ENCODE measurements at regions not wholly inside any gene's neighbourhood (a gene's known extent, or its start where the extent isn't known, plus 50 kb on each side); places are given as distances from the start of the nearest gene placed in this dataset.

DNA sequence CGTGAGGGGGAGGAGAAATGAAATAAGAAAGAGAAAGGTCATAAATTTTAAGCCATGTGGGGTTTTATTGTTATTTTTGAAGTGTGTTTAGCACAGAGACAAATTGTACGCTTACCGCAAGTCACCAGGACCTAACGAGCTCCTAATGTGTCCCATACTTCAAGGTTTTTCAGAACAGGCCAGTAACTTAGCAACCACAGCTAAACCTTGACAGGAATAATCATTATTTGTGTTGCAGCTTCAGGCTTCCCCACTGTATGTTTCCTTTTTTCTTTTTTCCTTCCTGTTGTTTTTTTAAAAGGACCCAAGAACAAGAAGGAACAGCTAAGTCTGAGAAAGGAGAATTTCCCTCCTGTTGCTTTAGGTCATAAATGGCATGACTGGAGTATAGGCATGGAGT lies 160.8 kb downstream of the TUSC7 start:
- H3K4me1 Mint-ChIP-seq = no peaks in the 10 kb centered on the region
- H3K27me3 Mint-ChIP-seq = no peaks in the 10 kb centered on the region
- no peak overlapping the region for H3K27ac Mint-ChIP-seq
- H3K36me3 Mint-ChIP-seq = no peaks in the 10 kb centered on the region
- peaks cover 3% of the 10 kb centered on the region for H3K9me3 Mint-ChIP-seq
- no peak for DNase-seq
- no peak for ATAC-seq (ENCODE audit: low read depth)
- H3K4me3 Mint-ChIP-seq = no peak overlapping the region
- POLR2A ChIA-PET = no interaction called here

DNA sequence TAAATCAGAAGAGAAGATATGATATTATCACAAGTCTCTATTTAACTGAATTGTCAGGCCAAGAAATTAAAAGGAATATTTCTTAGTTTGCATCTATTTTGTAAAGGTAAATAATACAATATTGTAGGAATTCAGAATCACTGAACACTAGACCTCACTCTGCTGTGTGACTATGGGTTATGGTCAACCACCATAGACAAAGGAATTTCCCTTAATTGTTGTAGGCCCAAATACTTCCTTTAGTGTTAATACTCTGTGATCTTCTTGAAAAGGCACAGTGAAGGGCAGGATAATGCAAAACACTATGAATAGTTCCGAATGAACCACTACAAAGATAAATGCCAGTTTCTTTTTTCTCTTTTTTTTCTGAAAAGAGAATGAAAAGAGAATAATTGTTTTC lies 162.3 kb downstream of the TUSC7 start:
- H3K4me1 Mint-ChIP-seq = no peaks in the 10 kb centered on the region
- H3K27me3 Mint-ChIP-seq = no peaks in the 10 kb centered on the region
- peaks cover 3% of the 10 kb centered on the region for H3K9me3 Mint-ChIP-seq
- POLR2A ChIA-PET = no interaction called here
- H3K27ac Mint-ChIP-seq = no peak overlapping the region
- ATAC-seq (ENCODE audit: low read depth) (no peak), DNase-seq (no peak)
- no peaks in the 10 kb centered on the region for H3K36me3 Mint-ChIP-seq
- H3K4me3 Mint-ChIP-seq = no peak overlapping the region

DNA sequence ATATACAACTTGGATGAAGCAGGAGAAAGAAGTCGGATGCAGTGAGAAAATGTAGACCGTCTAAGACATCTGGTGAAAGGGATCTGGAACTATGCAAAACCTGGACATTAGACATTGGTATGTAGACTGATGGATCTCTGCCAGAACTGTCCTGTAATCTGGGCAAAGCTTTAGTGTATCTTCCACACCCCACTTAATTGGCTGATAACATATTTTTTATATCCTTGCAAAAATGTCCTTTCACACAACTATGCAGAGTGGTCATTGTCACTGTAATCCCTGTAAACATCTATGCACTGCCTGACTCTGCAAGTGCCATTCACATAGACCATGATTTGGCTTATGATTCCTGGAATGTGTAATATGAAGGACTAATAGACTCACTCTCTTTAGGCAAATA lies 163.1 kb downstream of the TUSC7 start:
- no peak for DNase-seq
- Mint-ChIP-seq H3K9me3 (peaks cover 3% of the 10 kb centered on the region), H3K4me3 (no peak overlapping the region), H3K27me3 (no peaks in the 10 kb centered on the region), H3K36me3 (no peaks in the 10 kb centered on the region), H3K27ac (no peak overlapping the region), H3K4me1 (no peaks in the 10 kb centered on the region)
- ATAC-seq (ENCODE audit: low read depth) = no peak
- POLR2A ChIA-PET = no interaction called here

DNA sequence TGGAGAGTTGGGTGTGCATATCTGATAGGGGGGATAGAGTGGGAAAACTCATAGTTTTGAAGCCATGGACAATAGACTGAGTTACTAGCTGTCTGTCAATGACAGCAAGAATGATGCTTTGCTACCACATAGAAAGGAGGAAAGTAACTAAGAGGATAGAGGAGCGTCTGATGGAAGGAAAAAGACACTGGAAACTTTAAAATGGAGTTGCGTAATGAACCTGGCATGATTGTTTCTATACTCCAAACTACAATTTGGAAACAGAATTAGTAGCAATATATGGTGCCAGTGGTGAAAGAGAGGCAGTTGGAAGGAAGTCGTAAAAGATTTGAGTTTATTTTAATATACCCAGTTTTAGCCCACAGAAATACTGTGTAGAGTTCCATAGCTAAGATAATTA lies 163.6 kb downstream of the TUSC7 start:
- ATAC-seq (ENCODE audit: low read depth) (no peak), DNase-seq (no peak)
- H3K27ac Mint-ChIP-seq = no peak overlapping the region
- peaks cover 3% of the 10 kb centered on the region for H3K9me3 Mint-ChIP-seq
- no peak overlapping the region for H3K4me3 Mint-ChIP-seq
- H3K4me1 Mint-ChIP-seq = no peaks in the 10 kb centered on the region
- H3K27me3 Mint-ChIP-seq = no peaks in the 10 kb centered on the region
- H3K36me3 Mint-ChIP-seq = no peaks in the 10 kb centered on the region
- POLR2A ChIA-PET = no interaction called here

DNA sequence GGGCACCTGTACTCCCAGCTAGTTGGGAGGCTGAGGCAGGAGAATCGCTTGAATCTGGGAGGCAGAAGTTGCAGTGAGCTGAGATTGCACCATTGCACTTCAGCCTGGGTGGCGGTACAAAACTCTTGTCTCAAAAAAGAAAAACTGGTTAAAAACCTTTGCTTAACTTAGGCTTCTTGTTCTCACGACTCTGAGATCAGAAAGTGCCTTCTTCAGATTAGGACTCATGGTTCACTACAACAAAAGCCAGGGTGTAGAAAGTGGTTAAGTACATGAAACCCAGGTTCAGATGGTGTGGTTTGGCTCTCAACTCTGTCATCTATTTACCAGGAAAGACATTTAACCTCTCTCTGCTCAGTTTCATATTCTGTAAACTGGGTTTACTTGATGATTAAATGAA lies 168.4 kb downstream of the TUSC7 start:
- Mint-ChIP-seq H3K27me3 (no peaks in the 10 kb centered on the region), H3K27ac (no peak overlapping the region), H3K36me3 (no peaks in the 10 kb centered on the region), H3K4me3 (no peak overlapping the region), H3K9me3 (peaks cover 8% of the 10 kb centered on the region), H3K4me1 (no peaks in the 10 kb centered on the region)
- ATAC-seq (ENCODE audit: low read depth) (no peak), DNase-seq (no peak)
- POLR2A ChIA-PET = no interaction called here

DNA sequence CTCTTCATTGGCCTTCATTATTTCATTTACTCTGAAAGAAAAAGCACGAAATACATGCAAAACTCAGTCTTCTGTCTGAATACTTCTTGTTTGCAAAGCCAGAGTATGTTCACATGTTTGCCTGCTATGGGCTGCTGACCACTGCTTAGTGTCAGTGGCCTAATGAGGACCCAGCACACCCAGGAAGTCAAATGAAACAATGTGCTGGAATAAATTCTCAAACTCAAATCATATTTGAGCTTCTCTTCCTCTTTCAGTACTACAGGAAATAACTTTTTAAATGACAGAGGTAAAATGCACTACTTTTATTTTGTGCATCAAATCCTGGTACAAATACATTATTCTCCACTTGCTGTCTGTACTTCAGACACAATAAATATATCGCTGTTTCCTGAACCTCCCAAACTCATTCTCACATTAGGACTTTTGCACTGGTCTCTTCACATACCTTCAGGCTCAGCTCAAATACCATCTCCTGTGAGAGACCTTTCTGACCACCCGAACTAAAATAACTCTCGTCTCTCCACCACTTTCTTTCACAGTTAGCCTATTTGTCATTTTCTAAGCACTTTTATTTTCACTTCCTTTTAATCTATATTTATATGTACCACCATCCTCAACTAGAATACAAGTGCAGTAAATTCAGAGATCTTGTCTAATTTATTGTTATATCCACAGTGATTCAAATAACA lies 176.8 kb downstream of the TUSC7 start:
- ATAC-seq (ENCODE audit: low read depth) (no peak), DNase-seq (no peak)
- POLR2A ChIA-PET = no interaction called here
- Mint-ChIP-seq H3K36me3 (no peaks in the 10 kb centered on the region), H3K27ac (no peak overlapping the region), H3K9me3 (peaks cover 1% of the 10 kb centered on the region), H3K27me3 (no peaks in the 10 kb centered on the region), H3K4me1 (no peaks in the 10 kb centered on the region), H3K4me3 (no peak overlapping the region)

DNA sequence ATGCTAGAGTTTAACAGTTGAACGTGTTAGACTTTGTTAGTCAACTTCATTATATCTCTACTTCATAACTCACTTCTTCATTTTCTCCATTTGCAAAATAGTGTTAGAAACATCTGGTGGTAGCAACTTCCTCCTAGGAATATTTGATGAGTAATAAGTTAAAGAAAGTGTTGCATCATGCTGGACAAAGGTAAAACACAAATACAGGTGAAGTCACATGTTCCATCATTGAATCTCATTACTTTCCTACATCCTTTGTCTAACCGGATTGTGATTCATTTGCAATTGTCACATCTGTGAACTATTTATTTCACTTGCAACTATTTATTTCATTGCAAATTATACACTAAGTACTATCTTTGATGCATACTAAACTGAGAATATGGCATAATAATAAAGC lies 186.5 kb downstream of the TUSC7 start:
- DNase-seq (no peak), ATAC-seq (ENCODE audit: low read depth) (no peak)
- POLR2A ChIA-PET = no interaction called here
- Mint-ChIP-seq H3K9me3 (no peaks in the 10 kb centered on the region), H3K27ac (no peak overlapping the region), H3K4me3 (no peak overlapping the region), H3K27me3 (no peaks in the 10 kb centered on the region), H3K4me1 (no peaks in the 10 kb centered on the region), H3K36me3 (no peaks in the 10 kb centered on the region)

DNA sequence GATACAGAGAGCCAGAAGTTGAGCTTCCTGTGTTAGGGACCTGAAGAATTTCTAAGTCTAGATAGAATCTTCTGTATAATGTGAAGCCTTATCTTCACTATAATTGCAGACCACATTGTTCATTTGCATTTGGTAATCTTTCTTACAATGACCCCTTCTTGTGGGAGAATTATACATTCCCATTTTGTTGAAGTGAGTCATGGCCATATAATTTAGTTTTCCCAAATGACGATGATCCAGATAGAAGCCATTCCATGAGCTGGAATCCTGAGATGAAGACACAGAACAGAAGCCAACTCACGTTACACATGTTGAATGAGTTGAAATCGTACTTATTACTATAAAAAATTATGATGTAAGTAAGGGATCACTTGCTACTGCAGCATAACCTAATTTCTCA lies 187.8 kb downstream of the TUSC7 start:
- H3K36me3 Mint-ChIP-seq = no peaks in the 10 kb centered on the region
- no peaks in the 10 kb centered on the region for H3K27me3 Mint-ChIP-seq
- H3K9me3 Mint-ChIP-seq = no peaks in the 10 kb centered on the region
- H3K4me3 Mint-ChIP-seq = no peak overlapping the region
- H3K4me1 Mint-ChIP-seq = no peaks in the 10 kb centered on the region
- POLR2A ChIA-PET = no interaction called here
- ATAC-seq (ENCODE audit: low read depth) = no peak
- DNase-seq = no peak
- H3K27ac Mint-ChIP-seq = no peak overlapping the region

DNA sequence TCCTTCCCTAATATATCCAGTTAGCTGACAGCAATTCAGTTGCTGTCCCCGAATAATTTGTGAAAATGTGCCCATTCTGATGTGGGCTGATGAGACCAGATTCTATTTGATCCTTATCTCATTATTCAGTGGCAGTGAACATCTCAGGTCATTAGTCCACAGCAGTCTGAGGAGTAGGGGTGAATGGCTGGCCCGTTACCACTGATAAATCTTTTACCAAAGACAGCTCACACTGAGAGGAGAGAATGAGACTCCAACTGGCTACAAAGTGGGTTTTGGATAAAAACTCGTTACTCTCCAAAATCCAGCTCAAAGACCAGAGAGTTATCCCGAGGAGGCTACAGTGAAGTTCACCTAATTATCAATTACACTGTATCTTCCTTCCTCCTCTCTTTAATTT lies 189.7 kb downstream of the TUSC7 start:
- Mint-ChIP-seq H3K9me3 (no peaks in the 10 kb centered on the region), H3K4me3 (no peak overlapping the region), H3K27ac (no peak overlapping the region), H3K4me1 (no peaks in the 10 kb centered on the region), H3K36me3 (no peaks in the 10 kb centered on the region), H3K27me3 (no peaks in the 10 kb centered on the region)
- DNase-seq (no peak), ATAC-seq (ENCODE audit: low read depth) (no peak)
- POLR2A ChIA-PET = no interaction called here

DNA sequence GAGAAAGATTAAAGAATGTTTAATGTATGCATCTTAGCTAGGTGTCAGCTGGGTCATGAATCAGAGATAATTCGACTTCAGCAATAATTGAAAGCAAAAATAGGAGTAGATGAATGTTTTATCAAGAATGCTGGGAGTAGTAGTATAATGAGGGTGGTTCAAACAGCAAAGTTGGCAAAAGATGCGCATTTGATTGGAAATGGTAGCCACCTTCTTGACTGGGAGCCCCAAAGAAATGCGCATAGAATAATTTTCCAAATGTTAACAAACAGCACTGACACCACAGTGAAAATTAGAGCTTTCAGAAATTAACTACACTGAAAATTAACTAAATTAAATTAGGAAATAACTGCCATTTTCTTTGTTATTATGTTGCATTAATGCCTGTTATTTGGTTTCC lies 195.8 kb downstream of the TUSC7 start:
- Mint-ChIP-seq H3K4me1 (no peaks in the 10 kb centered on the region), H3K4me3 (no peak overlapping the region), H3K27ac (no peak overlapping the region), H3K36me3 (no peaks in the 10 kb centered on the region), H3K27me3 (no peaks in the 10 kb centered on the region), H3K9me3 (peaks cover 6% of the 10 kb centered on the region)
- POLR2A ChIA-PET = no interaction called here
- DNase-seq (no peak), ATAC-seq (ENCODE audit: low read depth) (no peak)

DNA sequence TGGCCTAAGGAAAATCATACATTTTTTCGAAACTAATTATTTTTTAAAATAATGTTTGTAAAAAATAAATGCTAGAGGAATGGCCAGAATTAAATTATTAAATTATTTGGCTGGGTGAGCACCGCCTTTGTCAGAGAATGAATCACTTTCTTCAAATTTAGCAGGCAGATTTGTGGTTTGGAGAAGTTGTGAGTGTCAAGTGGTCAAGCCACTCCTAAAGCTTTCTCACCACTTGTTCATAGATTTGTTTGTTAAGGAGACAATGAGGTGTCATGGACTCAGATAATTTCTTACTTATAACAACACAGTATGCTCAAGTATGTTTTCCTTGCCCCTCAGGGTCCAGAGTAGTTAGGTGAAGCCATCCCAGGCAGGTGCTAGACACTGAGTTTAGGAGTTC lies 196.2 kb downstream of the TUSC7 start:
- no peak for DNase-seq
- Mint-ChIP-seq H3K4me3 (no peak overlapping the region), H3K36me3 (no peaks in the 10 kb centered on the region), H3K27me3 (no peaks in the 10 kb centered on the region), H3K27ac (no peak overlapping the region), H3K4me1 (no peaks in the 10 kb centered on the region), H3K9me3 (peaks cover 6% of the 10 kb centered on the region)
- no peak for ATAC-seq (ENCODE audit: low read depth)
- POLR2A ChIA-PET = no interaction called here

DNA sequence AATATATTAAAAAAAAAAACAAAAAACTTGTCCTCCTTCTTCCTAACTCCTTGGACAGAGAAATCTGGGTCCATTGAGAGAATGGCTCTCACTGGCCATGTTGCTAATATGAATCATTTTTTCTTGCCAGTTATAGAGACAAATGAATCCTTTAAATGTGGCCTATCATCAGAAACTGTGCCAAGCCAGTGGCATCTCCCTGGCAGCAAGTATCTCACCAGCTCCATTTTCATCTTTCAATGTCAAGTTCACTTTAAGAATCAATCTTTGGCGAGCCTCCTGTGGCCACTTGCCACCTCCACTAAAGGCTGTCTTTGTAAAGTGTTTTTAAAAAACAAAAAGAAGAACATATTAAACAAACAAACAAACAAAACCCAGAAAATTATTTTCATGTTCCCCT lies 202.5 kb downstream of the TUSC7 start:
- Mint-ChIP-seq H3K36me3 (no peaks in the 10 kb centered on the region), H3K9me3 (peaks cover 5% of the 10 kb centered on the region), H3K27ac (no peak overlapping the region), H3K4me1 (no peaks in the 10 kb centered on the region), H3K27me3 (no peaks in the 10 kb centered on the region), H3K4me3 (no peak overlapping the region)
- no peak for DNase-seq
- ATAC-seq (ENCODE audit: low read depth) = no peak
- POLR2A ChIA-PET = no interaction called here

DNA sequence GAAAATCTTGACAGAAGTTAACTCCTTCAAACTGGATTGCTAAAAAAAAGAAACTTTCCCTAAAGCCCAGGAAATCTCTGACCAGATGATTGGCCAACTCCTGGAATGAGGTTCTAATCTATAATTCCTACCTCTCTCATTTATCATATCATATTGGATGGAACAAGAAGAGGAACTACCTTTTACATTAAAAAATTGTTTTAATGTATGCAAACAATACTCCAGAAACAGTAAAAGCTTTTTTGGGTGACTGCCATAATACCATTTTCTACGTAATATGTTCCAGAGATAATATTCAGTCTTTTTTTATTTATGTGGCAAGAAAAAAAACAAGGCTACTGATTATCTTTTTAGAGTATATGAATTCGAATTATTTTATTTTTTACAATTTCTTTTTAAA lies 204.4 kb downstream of the TUSC7 start:
- Mint-ChIP-seq H3K27me3 (no peaks in the 10 kb centered on the region), H3K9me3 (no peaks in the 10 kb centered on the region), H3K4me1 (no peaks in the 10 kb centered on the region), H3K27ac (no peak overlapping the region), H3K4me3 (no peak overlapping the region), H3K36me3 (no peaks in the 10 kb centered on the region)
- ATAC-seq (ENCODE audit: low read depth) = no peak
- no peak for DNase-seq
- POLR2A ChIA-PET = no interaction called here

DNA sequence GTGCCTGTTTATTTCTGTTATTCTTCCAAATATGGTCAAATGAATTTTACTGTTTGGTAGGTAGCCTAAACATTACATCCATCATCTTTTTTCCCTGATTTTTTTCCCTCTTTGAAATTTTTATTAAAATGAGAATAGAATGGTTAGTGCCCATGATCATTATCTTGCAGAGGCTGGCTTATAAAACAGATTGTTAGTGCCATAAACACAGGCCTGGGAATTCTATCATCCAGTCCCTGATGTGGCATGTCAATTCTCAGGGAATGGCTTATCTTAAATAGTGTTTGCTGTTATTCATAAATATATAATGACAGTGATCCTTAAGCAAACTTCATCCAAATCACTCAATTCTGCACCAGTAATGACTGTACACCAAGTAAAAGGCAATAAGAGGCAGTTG lies 207.3 kb downstream of the TUSC7 start:
- Mint-ChIP-seq H3K27ac (no peak overlapping the region), H3K4me1 (no peaks in the 10 kb centered on the region), H3K9me3 (peaks cover 2% of the 10 kb centered on the region), H3K36me3 (no peaks in the 10 kb centered on the region), H3K4me3 (no peak overlapping the region), H3K27me3 (no peaks in the 10 kb centered on the region)
- ATAC-seq (ENCODE audit: low read depth) = no peak
- DNase-seq = no peak
- POLR2A ChIA-PET = no interaction called here
